ENCODE measurements at regions not wholly inside any gene's neighbourhood (a gene's known extent, or its start where the extent isn't known, plus 50 kb on each side); places are given as distances from the start of the nearest gene placed in this dataset.

GRCh38 chr2:107663632-107664031, 163.1 kb upstream of the RGPD4 start:
- TF ChIP-seq CTCF (IDR thresholded peaks at IDR 0.05) (no peak), POLR2A (IDR thresholded peaks at IDR 0.05) (no peak)

All from uterus (tissue), 2 donors.